SHP77 treated with DMSO at 0.1 percent for 48 hours (cell line): ENCODE measurements at regions not wholly inside any gene's neighbourhood (a gene's known extent, or its start where the extent isn't known, plus 50 kb on each side); places are given as distances from the start of the nearest gene placed in this dataset.
"Not testable (repeated sequence)": the region's sequence is repeated elsewhere in the genome, so short reads cannot be mapped to it uniquely, and the experiment has no call there.

Experiments
- DNase-seq: peaks from one replicate; lab custom pipeline; 2025; lab: John Stamatoyannopoulos, UW

GRCh38 chr16:6852643-6853225 is 479.9 kb upstream of the RBFOX1 start:
- DNase-seq = no peak

- DNase-seq = no peak
Observed at GRCh38 chr16:6846452-6846851, 486.2 kb upstream of the RBFOX1 start.

GRCh38 chr16:6841392-6841791 is 491.3 kb upstream of the RBFOX1 start:
- no peak for DNase-seq

- no peak for DNase-seq
Observed at GRCh38 chr16:6837722-6838121, 494.9 kb upstream of the RBFOX1 start.

GRCh38 chr16:6836766-6837165 is 495.9 kb upstream of the RBFOX1 start:
- DNase-seq = no peak

- DNase-seq = no peak
Observed at GRCh38 chr16:6835941-6836340, 496.7 kb upstream of the RBFOX1 start.

- no peak for DNase-seq
Observed at GRCh38 chr16:6835516-6835915, 497.1 kb upstream of the RBFOX1 start.

- no peak for DNase-seq
Observed at GRCh38 chr16:6828690-6829089, 504.0 kb upstream of the RBFOX1 start.

GRCh38 chr16:6827931-6828330 is 504.7 kb upstream of the RBFOX1 start:
- no peak for DNase-seq

GRCh38 chr16:6827267-6827666 is 505.4 kb upstream of the RBFOX1 start:
- no peak for DNase-seq

- DNase-seq = no peak
Observed at GRCh38 chr16:6822041-6822440, 510.6 kb upstream of the RBFOX1 start.

- DNase-seq = no peak
Observed at GRCh38 chr16:6804461-6804860, 528.2 kb upstream of the RBFOX1 start.

- no peak for DNase-seq
Observed at GRCh38 chr16:6803176-6803575, 529.5 kb upstream of the RBFOX1 start.

- DNase-seq = no peak
Observed at GRCh38 chr16:6797223-6797622, 535.4 kb upstream of the RBFOX1 start.

- no peak for DNase-seq
Observed at GRCh38 chr16:6777624-6778023, 555.0 kb upstream of the RBFOX1 start.

GRCh38 chr16:6775712-6776111 is 556.9 kb upstream of the RBFOX1 start:
- no peak for DNase-seq

GRCh38 chr16:6771956-6772355 is 560.7 kb upstream of the RBFOX1 start:
- DNase-seq = no peak

GRCh38 chr16:6753553-6753952 is 579.1 kb upstream of the RBFOX1 start:
- DNase-seq = no peak

GRCh38 chr16:6751191-6751590 is 581.5 kb upstream of the RBFOX1 start:
- no peak for DNase-seq

- DNase-seq = no peak
Observed at GRCh38 chr16:6749698-6750097, 582.9 kb upstream of the RBFOX1 start.

GRCh38 chr16:6736302-6736701 is 596.3 kb upstream of the RBFOX1 start:
- not testable (repeated sequence) for DNase-seq

- DNase-seq = no peak
Observed at GRCh38 chr16:6735631-6736030, 597.0 kb upstream of the RBFOX1 start.

- DNase-seq = no peak
Observed at GRCh38 chr16:6732166-6732565, 600.5 kb upstream of the RBFOX1 start.

- no peak for DNase-seq
Observed at GRCh38 chr16:6728381-6728780, 604.3 kb upstream of the RBFOX1 start.

- DNase-seq = no peak
Observed at GRCh38 chr16:6726621-6727020, 606.0 kb upstream of the RBFOX1 start.
